H7 (cell line): ENCODE measurements at regions not wholly inside any gene's neighbourhood (a gene's known extent, or its start where the extent isn't known, plus 50 kb on each side); places are given as distances from the start of the nearest gene placed in this dataset.

Source experiments
- DNase-seq: peaks from one replicate; pipeline ENCODE4 v3.0.0; 2012
- H3K27me3 ChIP-seq: 2 replicates; pipeline ENCODE4 v1.6.0; 2011; ENCODE audit warnings: mild to moderate bottlenecking, low read length; ENCODE audit not compliant: control insufficient read depth, insufficient read depth
- H3K36me3 ChIP-seq: replicated peaks from 2 replicates; pipeline ENCODE4 v1.5.1; 2011; ENCODE audit warnings: low read length; ENCODE audit not compliant: control insufficient read depth, insufficient read depth
- H3K4me3 ChIP-seq: 2 replicates; pipeline ENCODE4 v1.5.1; 2011; ENCODE audit warnings: low read depth, mild to moderate bottlenecking, control low read depth, low read length, moderate library complexity; ENCODE audit not compliant: insufficient read depth

DNA sequence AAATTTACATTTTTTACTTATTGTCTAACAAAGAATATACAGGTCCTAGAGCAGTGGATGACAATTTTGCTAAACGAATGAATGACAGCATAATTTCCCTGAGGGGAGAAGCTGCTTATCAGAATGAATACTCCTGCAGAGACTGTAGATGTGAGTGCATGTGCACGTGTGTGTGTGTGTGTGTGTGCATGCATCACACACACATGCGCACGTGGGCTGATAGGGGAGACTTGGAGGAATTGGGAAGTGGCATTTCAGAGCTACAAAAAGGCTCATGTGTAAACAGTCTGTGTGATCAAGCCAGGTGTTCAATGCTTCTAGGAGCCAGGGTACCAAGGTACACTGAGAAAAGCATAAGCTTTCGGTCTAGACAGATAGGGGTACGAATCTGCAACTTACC is 93.5 kb upstream of the SASH1 start:
- no peaks in the 10 kb centered on the region for H3K36me3 ChIP-seq
- H3K4me3 ChIP-seq = no peak overlapping the region
- no peak for DNase-seq
- H3K27me3 ChIP-seq = no peaks in the 10 kb centered on the region

DNA sequence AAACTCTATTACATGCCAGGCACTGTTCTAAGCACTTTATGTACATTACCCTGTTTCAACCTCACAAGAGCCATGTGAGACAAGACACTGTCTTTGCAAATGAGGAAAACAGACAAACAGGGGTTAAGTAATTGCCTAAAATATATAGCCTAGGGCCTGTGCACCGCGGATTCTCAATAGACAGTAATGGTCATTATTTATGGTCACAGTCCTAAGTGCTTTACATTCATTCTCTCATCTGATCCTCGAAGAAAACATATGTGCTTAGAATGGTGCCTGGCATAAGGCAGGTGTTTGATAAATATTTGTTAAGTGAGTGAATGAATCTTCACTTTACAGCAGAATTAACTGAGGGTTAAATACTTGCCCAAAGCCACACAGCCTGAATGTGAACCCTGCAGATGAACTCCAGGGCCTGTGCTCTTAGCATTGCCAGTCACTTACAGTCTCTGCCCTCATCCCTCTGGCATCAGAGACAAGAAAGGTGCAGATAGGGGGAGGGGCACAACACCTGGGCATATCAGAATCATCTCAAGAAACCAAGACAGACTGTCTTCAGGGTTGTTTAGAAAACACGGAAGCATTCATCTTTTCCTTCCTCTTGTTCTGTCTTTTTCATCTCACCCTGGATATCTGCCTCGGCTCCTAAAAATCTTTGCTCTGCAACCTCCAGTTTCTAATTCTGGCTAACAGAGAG is 92.8 kb upstream of the SASH1 start:
- no peak for DNase-seq
- Histone ChIP-seq H3K4me3 (no peak overlapping the region), H3K36me3 (no peaks in the 10 kb centered on the region), H3K27me3 (no peaks in the 10 kb centered on the region)

DNA sequence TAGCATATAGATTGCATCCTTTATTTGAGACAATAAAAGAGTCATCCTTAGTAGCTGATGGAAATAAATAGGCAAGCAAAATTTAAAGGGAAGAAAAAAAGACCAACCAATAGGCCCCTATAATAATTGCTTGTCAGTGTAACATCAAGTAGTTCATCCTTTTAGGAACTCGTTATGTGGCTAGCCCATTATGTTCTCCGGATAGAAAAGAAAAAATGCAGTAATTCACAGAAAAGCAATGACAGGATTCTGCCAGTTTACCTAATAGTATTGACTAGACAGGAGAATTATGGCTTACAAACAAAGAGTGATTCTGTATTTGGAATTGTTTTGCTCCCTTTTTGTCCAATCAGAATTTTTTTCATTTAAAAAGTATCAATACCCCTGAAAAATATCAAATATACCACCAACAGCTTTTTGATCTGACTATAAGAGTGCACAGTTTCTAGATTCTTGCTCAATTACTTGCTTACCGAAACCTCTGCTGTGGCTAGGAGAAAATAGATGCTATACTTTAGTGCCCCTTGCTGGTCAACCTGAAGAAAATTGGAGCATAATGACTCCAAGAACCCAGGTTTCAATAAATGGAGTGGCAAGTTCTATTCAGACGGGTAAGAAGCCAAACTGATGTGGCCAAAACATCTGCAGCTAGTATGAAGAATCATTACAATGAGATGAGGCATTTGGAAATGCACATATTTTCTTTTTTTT is 91.5 kb upstream of the SASH1 start:
- Histone ChIP-seq H3K27me3 (no peaks in the 10 kb centered on the region), H3K4me3 (no peak overlapping the region), H3K36me3 (no peaks in the 10 kb centered on the region)
- DNase-seq = no peak

DNA sequence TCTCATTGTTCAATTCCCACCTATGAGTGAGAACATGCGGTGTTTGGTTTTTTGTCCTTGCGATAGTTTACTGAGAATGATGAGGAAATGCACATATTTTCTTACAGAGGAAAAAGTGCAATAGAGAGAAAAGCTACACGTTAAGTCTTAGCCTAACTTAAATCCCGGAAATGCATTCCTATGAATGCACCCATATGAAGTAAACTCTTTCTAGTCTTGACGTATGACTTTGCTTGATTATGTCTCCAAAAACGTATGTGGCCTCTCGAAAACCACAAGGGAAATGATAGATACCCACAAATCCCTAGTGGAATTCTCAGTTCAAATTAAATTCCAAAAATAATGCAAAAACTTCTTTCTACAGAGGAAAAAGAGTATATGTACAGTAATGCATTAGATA is 90.7 kb upstream of the SASH1 start:
- Histone ChIP-seq H3K27me3 (no peaks in the 10 kb centered on the region), H3K4me3 (no peak overlapping the region), H3K36me3 (no peaks in the 10 kb centered on the region)
- DNase-seq = no peak

DNA sequence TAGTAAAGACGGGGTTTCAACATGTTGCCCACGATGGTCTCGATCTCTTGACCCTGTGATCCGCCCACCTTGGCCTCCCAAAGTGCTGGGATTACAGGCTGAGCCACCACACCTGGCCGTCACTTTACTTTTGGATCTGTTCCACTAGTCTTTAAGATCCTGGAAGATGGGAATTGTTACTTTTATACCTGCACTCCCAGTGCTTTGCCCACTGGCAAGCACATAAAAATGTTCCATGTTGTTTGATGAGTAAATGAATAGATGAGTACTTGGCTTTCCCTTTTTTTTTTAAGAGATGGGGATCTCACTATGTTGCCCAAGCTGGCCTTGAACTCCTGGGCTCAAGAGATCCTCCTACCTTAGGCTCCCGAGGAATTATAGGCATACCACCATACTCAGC is 84.8 kb upstream of the SASH1 start:
- Histone ChIP-seq H3K36me3 (no peaks in the 10 kb centered on the region), H3K4me3 (no peak overlapping the region), H3K27me3 (no peaks in the 10 kb centered on the region)
- DNase-seq = no peak

DNA sequence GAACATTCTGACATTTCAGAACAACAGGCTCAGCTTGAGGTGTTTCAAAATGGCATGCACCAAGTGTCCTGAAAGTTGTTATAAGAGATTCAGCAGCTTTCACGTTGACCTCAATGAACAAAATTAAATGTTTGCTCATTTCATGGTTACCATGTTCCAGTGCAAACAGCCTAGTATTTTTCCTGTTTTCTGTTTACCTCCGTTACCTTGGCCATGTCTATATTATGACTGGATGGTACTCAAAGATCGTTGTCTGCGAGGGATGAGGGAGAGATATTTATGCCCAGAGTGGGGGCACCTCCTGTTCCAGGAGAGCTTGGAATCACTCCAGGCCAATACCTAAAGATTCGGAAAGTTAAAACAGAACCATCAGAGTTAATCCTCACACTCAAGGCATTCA is 83.8 kb upstream of the SASH1 start:
- no peak for DNase-seq
- H3K4me3 ChIP-seq = no peak overlapping the region
- no peaks in the 10 kb centered on the region for H3K27me3 ChIP-seq
- H3K36me3 ChIP-seq = no peaks in the 10 kb centered on the region

DNA sequence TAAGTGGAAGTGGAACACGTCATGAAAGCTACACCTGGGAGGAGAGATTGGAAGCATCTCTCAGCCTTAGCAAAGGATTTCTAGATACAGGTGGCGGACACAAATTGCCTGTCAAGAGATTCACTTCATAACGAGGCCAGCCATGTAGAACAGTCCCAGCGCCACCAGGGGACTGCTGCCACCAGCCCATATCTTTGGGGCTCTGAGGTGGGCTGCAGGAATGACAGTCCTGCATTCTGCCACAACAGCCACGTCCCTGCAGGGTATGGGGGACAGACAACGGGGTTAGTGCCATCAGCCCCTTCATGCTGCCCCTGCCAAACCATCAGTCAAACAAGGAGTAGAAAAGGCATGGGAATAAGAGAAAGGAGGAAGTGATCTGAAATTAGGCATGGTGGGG is 81.2 kb upstream of the SASH1 start:
- Histone ChIP-seq H3K4me3 (no peak overlapping the region), H3K36me3 (no peaks in the 10 kb centered on the region)
- no peak for DNase-seq

DNA sequence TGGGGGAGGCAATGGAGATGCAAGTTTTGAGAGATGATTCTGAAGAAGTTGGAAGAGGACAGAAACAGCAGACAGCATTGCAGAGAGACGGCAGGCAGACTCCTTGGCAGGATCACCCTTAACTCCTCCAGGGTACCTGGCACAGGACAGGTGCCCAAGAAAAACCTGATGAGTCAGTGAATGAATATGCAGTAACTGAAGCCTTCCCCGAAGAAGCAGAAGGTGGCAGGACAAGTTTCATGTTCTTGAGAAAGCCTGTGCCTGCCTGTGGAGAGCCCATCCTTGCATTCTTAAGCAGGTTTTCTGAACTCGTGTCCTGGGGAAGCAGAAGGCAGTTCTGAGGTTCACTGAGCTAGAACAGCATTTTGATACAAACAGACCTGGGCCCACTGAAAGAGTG is 79.6 kb upstream of the SASH1 start:
- no peaks in the 10 kb centered on the region for H3K27me3 ChIP-seq
- H3K4me3 ChIP-seq = no peak overlapping the region
- no peak for DNase-seq
- H3K36me3 ChIP-seq = no peaks in the 10 kb centered on the region

More for the DNA sequence above, 81.2 kb upstream of the SASH1 start:
- no peaks in the 10 kb centered on the region for H3K27me3 ChIP-seq

DNA sequence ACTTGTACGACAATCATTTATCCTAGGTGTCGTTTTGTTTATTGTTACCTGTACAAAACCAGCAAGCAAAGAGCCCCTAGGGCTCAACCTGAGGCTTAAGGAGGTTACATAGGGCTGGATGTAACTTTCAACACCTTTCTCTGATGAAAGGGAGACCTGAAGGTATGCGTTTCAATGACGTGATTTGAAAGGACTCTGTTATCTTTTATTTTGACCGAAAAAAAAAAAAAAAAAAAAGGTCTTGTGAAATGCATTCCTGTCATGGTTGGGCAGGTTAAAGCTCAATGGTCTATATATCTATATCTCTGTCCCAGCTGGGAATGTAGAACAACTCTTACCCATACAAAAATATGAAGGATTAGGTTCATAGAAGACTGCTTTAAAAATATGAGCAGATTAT is 78.7 kb upstream of the SASH1 start:
- no peaks in the 10 kb centered on the region for H3K27me3 ChIP-seq
- H3K4me3 ChIP-seq = no peak overlapping the region
- no peaks in the 10 kb centered on the region for H3K36me3 ChIP-seq
- no peak for DNase-seq

DNA sequence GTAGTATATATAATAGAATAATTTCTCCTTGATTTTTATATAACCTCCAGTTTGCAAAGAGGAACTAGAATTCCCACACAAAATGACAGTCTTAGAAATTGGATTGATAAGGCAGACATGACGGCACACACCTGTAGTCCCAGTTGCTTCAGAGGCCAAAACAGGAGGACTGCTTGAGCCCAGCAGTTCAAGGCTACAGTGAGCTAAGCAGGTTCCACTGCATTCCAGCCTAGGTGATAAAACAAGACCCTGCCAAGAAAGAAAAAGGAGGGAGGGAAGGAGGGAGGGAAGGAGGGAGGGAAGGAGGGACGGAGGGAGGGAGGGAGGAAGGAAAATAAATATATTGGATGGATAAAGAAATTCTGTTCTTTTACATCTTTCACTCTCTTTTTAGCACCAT is 77.6 kb upstream of the SASH1 start:
- no peaks in the 10 kb centered on the region for H3K27me3 ChIP-seq
- H3K4me3 ChIP-seq = no peak overlapping the region
- DNase-seq = no peak
- H3K36me3 ChIP-seq = no peaks in the 10 kb centered on the region

DNA sequence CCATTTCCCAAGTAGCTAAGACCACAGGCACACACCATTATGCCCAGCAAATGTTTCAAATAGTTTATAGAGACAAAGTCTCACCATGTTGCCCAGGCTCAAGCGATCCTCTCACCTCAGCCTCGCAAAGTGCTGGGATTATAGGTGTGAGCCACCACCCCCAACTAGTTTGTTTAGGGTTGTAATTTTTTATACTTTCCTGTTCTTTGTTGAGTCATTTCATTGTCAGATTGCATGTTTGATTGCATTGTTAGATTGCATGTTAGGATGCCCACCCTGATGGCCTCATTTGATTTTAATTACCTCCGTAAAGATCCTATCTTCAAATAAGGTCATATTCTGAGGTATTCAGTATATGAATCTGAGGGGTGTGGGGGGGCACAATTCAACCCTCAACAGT is 73.3 kb upstream of the SASH1 start:
- H3K27me3 ChIP-seq = no peaks in the 10 kb centered on the region
- no peak overlapping the region for H3K4me3 ChIP-seq
- no peaks in the 10 kb centered on the region for H3K36me3 ChIP-seq
- DNase-seq = no peak

DNA sequence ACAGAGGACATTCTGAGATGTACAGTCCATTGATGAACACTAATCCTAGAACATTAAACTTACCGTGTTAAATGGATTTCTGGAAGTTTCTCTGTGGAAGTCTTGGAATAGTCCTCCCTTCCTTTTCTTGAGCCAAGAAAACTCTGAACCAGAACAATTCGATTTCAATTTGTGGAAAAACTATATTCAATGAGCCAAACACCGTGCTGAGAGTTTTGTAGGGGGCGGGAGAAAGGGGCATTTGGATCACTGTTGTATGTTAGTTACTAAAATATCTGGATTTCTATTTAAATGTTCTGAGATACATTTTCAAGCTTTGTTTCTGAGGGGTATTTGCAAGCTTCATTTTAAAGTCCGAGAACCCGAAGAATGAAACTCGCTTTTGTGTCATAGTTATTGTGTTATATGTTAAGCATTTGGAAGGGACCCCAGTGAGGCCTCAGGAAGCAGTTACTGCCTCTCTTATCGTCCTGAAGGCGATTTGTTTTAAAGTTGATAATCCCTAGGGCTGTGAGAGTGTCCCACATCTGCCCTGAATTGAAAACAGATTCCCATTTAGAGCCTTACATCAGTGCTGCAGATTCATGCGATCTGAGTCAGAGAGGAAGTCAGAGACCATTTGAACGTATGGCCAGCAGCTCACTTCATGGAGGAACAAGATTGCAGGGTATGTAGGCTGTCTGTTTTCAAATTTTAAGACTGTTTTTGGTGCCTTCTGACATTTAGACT is 70.8 kb upstream of the SASH1 start:
- Histone ChIP-seq H3K4me3 (no peak overlapping the region), H3K27me3 (no peaks in the 10 kb centered on the region), H3K36me3 (no peaks in the 10 kb centered on the region)
- no peak for DNase-seq

DNA sequence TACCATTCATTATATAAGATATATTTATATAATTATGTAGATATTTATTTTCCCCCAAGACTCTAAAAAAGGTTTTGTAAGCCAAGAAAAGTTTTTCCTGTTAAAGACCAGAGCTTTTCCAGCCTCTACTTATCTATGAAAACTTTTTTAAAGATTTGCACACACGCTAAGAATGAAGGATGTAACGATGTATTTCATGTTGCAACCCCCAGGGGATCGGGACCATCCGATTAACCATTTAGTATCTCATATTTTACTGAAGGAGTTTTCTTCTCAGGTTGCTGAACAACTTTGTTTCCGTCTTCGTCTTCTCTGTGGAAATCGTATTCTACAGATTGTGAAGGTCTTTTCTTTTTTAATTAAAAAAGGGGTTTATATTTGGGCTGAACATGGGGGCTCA is 70.0 kb upstream of the SASH1 start:
- no peaks in the 10 kb centered on the region for H3K36me3 ChIP-seq
- no peak overlapping the region for H3K4me3 ChIP-seq
- DNase-seq = no peak
- no peaks in the 10 kb centered on the region for H3K27me3 ChIP-seq

DNA sequence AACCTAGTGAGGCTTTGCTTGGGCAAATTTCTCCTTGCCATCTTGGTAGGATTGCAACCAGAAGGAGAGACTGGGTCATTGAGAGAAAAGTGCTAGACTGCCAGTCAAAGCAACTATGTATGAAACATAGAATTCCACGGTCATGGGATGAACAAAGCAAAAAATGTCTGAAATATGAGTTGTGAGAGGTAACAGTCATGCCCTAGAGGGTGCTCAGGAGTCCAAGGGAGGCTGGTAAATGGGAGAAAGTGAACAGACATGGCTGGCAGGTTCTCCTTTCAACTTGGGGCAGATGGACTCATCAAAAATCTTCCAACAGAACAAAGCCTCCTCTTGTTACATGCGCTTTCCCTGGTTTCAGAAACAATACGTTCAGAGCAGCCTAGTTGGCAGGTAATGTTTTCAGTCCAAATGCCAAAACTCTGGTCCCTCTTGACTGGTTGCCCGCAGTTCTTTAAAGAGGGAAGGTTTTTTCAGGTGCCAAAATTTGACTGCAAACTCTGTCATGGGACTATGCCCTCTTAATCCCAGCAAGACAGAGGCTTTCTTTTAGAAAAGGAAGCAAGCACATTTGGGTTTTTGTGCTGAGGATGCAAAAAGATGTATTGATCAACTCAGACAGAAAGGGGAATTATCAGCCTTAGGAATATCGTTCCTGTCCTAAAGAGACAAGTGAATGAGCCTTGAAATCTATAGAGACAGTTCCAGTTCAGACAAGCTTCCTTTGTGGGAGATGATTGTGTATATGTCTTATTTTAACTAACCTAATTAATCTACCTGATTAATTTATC is 68.5 kb upstream of the SASH1 start:
- Histone ChIP-seq H3K36me3 (no peaks in the 10 kb centered on the region), H3K4me3 (no peak overlapping the region), H3K27me3 (no peaks in the 10 kb centered on the region)
- DNase-seq = no peak
